GM23338 (cell line): ENCODE measurements at regions not wholly inside any gene's neighbourhood (a gene's known extent, or its start where the extent isn't known, plus 50 kb on each side); places are given as distances from the start of the nearest gene placed in this dataset.

ENCODE experiments used
- ATAC-seq: fragments of 200-7000 bp; cut with Tn5 transposase; 3 replicates; pipeline ENCODE4 v1.9.1; 2020
- DNase-seq: peaks from one replicate; pipeline ENCODE4 v3.0.0-alpha.2; 2015; ENCODE audit warnings: low spot score
- H2AFZ ChIP-seq: fragments of 200-600 bp; sonication (generic); 2 replicates; pipeline ENCODE4 v1.8.0; 2016; ENCODE audit warnings: antibody characterized with exemption, mild to moderate bottlenecking, moderate library complexity
- H3F3A ChIP-seq: fragments of 200-600 bp; sonication (generic); replicated peaks from 2 replicates; pipeline ENCODE4 v1.8.0; 2017; ENCODE audit warnings: antibody characterized with exemption, mixed run types, low read depth
- H3K27ac ChIP-seq: fragments of 200-600 bp; sonication (generic); 2 replicates; pipeline ENCODE4 v1.6.1; 2016; ENCODE audit warnings: low read depth
- H3K27me3 ChIP-seq: fragments of 200-600 bp; sonication (generic); 2 replicates; pipeline ENCODE4 v1.8.0; 2016; ENCODE audit warnings: mild to moderate bottlenecking, mixed run types, moderate library complexity; ENCODE audit not compliant: insufficient read depth
- H3K36me3 ChIP-seq: fragments of 200-600 bp; sonication (generic); 2 replicates; pipeline ENCODE4 v1.8.0; 2016; ENCODE audit warnings: mild to moderate bottlenecking; ENCODE audit not compliant: insufficient read depth
- H3K4me1 ChIP-seq: fragments of 200-600 bp; sonication (generic); 2 replicates; pipeline ENCODE4 v1.8.0; 2016; ENCODE audit warnings: mild to moderate bottlenecking, moderate library complexity; ENCODE audit not compliant: insufficient read depth
- H3K4me2 ChIP-seq: fragments of 200-600 bp; sonication (generic); 2 replicates; pipeline ENCODE4 v1.7.1; 2017; ENCODE audit warnings: mixed run types
- H3K4me3 ChIP-seq: fragments of 200-600 bp; sonication (generic); 2 replicates; pipeline ENCODE4 v1.6.1; 2016; ENCODE audit warnings: mixed run types
- H3K79me2 ChIP-seq: fragments of 200-600 bp; sonication (generic); replicated peaks from 2 replicates; pipeline ENCODE4 v1.8.0; 2017; ENCODE audit warnings: mild to moderate bottlenecking; ENCODE audit not compliant: insufficient read depth
- H3K9me2 ChIP-seq: fragments of 200-600 bp; sonication (generic); 2 replicates; pipeline ENCODE4 v1.8.0; 2017; ENCODE audit not compliant: insufficient read depth
- H4K20me1 ChIP-seq: fragments of 200-600 bp; sonication (generic); replicated peaks from 2 replicates; pipeline ENCODE4 v1.8.0; 2017; ENCODE audit warnings: mild to moderate bottlenecking; ENCODE audit not compliant: insufficient read depth
- H3K27ac Mint-ChIP-seq: 2 replicates; pipeline ENCODE4 v1.8.0; 2020; ENCODE audit warnings: inconsistent platforms, mild to moderate bottlenecking, moderate library complexity, mixed read lengths
- H3K27me3 Mint-ChIP-seq: 3 replicates; pipeline ENCODE4 v1.8.0; 2022; ENCODE audit warnings: low read depth, mild to moderate bottlenecking, moderate library complexity, mixed read lengths, inconsistent platforms; ENCODE audit not compliant: insufficient read depth, poor library complexity
- H3K36me3 Mint-ChIP-seq: 3 replicates; pipeline ENCODE4 v1.8.0; 2021; ENCODE audit warnings: low read depth, mild to moderate bottlenecking, inconsistent platforms, moderate library complexity, mixed read lengths
- H3K4me1 Mint-ChIP-seq: 3 replicates; pipeline ENCODE4 v1.8.0; 2020; ENCODE audit warnings: mild to moderate bottlenecking, inconsistent platforms, mixed read lengths
- H3K4me3 Mint-ChIP-seq: 3 replicates; pipeline ENCODE4 v1.8.0; 2021; ENCODE audit warnings: moderate library complexity, mild to moderate bottlenecking, inconsistent platforms, mixed read lengths
- H3K9me3 Mint-ChIP-seq: 3 replicates; pipeline ENCODE4 v1.8.0; 2020; ENCODE audit warnings: moderate library complexity, mild to moderate bottlenecking, inconsistent platforms, mixed read lengths
- CREB1 ChIP-seq: fragments of 250-450 bp; sonication (Bioruptor Pico); IDR thresholded peaks from 2 replicates; pipeline ENCODE4 v1.5.0; 2020; ENCODE audit warnings: low read depth, mild to moderate bottlenecking, moderate library complexity
- EZH2 ChIP-seq: fragments of 200-600 bp; sonication (generic); IDR thresholded peaks from one replicate; pipeline ENCODE4 v1.8.0; 2017; ENCODE audit warnings: antibody characterized with exemption, mild to moderate bottlenecking, low read depth; ENCODE audit not compliant: unreplicated experiment
- EZH2phosphoT487 ChIP-seq: fragments of 200-600 bp; sonication (generic); IDR thresholded peaks from one replicate; pipeline ENCODE4 v1.8.1; 2018; ENCODE audit warnings: antibody characterized with exemption; ENCODE audit not compliant: unreplicated experiment
- JUNB ChIP-seq: IDR thresholded peaks from one replicate; pipeline ENCODE4 v1.6.1; 2016; ENCODE audit warnings: antibody characterized with exemption; ENCODE audit not compliant: unreplicated experiment
- NANOG ChIP-seq: IDR thresholded peaks from 2 replicates; pipeline ENCODE4 v1.6.1; 2016; ENCODE audit warnings: antibody characterized with exemption, borderline replicate concordance
- STAT1 ChIP-seq: IDR thresholded peaks from one replicate; pipeline ENCODE4 v1.6.1; 2016; ENCODE audit warnings: antibody characterized with exemption; ENCODE audit not compliant: unreplicated experiment
- ZNF114 ChIP-seq: fragments of 250-450 bp; sonication (Bioruptor Pico); IDR thresholded peaks from 2 replicates; pipeline ENCODE4 v1.5.0; 2020; ENCODE audit warnings: mild to moderate bottlenecking, moderate library complexity
- TF ChIP-seq, protein P1 (sequence below): fragments of 250-450 bp; sonication (Bioruptor Pico); IDR thresholded peaks from 2 replicates; pipeline ENCODE4 v1.5.0; 2020; ENCODE audit warnings: mild to moderate bottlenecking, moderate library complexity
- TF ChIP-seq, protein P2 (sequence below), 2 experiments: fragments of 200-600 bp in 1 of 2; sonication (generic) in 1 of 2; conservative IDR thresholded peaks; 2 replicates each; pipeline versions ENCODE4 v1.5.1 to v1.6.1; 2016 to 2017; ENCODE audit warnings: antibody characterized with exemption in 2 of 2, low read depth in 2 of 2, mild to moderate bottlenecking in 2 of 2, moderate library complexity in 1 of 2
- TF ChIP-seq, protein P3 (sequence below): IDR thresholded peaks from 2 replicates; pipeline ENCODE4 v1.6.1; 2016; ENCODE audit warnings: antibody characterized with exemption
- TF ChIP-seq, protein P4 (sequence below): IDR thresholded peaks from one replicate; pipeline ENCODE4 v1.6.1; 2018; ENCODE audit warnings: antibody characterized with exemption; ENCODE audit not compliant: unreplicated experiment

DNA sequence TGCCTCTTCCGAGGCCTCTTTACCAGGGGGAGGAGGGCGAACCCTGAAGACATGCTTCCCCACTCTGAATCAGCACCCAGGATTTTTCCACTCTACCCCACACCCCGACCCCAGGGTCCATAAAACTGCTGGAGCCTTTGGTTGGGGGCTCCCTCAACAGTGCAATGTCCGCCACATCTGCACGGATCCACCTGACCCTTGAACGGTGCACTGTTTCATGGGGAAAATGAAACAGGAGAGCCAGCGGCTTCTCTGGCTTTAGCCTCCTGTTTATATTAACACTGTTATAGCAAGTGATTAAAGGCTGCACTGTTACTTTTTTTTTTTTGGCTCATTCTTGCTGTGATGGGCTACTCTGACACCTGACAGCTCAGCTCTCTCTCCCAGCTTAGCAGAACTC, 124.1 kb upstream of the DLG1 start:
- no peaks in the 10 kb centered on the region for H4K20me1 ChIP-seq
- peak overlapping the region; percentile 56; the same call in 1 of the 2 replicates for H2AFZ ChIP-seq
- H3K36me3 ChIP-seq = no peaks in the 10 kb centered on the region
- DNase-seq = no peak
- no peak for ATAC-seq
- H3K4me1 Mint-ChIP-seq = peaks cover 13% of the 10 kb centered on the region; the same call in 2 of the 3 replicates
- H3K4me2 ChIP-seq = no peak overlapping the region
- H3K27ac Mint-ChIP-seq = no peak overlapping the region
- H3K36me3 Mint-ChIP-seq = no peaks in the 10 kb centered on the region
- H3K79me2 ChIP-seq = no peaks in the 10 kb centered on the region
- no peaks in the 10 kb centered on the region for H3K9me3 Mint-ChIP-seq
- H3K4me3 ChIP-seq = no peak overlapping the region
- H3K4me1 ChIP-seq = peaks cover 4% of the 10 kb centered on the region
- no peak overlapping the region for H3K4me3 Mint-ChIP-seq
- H3K27me3 ChIP-seq = no peaks in the 10 kb centered on the region
- no peaks in the 10 kb centered on the region for H3F3A ChIP-seq
- TF ChIP-seq EZH2phosphoT487 (no peak), JUNB (no peak), EZH2 (no peak), STAT1 (no peak), NANOG (no peak), ZNF114 (CRISPR knock-in tag) (no peak), CREB1 (CRISPR knock-in tag) (no peak)
- TF ChIP-seq, protein P1, sequence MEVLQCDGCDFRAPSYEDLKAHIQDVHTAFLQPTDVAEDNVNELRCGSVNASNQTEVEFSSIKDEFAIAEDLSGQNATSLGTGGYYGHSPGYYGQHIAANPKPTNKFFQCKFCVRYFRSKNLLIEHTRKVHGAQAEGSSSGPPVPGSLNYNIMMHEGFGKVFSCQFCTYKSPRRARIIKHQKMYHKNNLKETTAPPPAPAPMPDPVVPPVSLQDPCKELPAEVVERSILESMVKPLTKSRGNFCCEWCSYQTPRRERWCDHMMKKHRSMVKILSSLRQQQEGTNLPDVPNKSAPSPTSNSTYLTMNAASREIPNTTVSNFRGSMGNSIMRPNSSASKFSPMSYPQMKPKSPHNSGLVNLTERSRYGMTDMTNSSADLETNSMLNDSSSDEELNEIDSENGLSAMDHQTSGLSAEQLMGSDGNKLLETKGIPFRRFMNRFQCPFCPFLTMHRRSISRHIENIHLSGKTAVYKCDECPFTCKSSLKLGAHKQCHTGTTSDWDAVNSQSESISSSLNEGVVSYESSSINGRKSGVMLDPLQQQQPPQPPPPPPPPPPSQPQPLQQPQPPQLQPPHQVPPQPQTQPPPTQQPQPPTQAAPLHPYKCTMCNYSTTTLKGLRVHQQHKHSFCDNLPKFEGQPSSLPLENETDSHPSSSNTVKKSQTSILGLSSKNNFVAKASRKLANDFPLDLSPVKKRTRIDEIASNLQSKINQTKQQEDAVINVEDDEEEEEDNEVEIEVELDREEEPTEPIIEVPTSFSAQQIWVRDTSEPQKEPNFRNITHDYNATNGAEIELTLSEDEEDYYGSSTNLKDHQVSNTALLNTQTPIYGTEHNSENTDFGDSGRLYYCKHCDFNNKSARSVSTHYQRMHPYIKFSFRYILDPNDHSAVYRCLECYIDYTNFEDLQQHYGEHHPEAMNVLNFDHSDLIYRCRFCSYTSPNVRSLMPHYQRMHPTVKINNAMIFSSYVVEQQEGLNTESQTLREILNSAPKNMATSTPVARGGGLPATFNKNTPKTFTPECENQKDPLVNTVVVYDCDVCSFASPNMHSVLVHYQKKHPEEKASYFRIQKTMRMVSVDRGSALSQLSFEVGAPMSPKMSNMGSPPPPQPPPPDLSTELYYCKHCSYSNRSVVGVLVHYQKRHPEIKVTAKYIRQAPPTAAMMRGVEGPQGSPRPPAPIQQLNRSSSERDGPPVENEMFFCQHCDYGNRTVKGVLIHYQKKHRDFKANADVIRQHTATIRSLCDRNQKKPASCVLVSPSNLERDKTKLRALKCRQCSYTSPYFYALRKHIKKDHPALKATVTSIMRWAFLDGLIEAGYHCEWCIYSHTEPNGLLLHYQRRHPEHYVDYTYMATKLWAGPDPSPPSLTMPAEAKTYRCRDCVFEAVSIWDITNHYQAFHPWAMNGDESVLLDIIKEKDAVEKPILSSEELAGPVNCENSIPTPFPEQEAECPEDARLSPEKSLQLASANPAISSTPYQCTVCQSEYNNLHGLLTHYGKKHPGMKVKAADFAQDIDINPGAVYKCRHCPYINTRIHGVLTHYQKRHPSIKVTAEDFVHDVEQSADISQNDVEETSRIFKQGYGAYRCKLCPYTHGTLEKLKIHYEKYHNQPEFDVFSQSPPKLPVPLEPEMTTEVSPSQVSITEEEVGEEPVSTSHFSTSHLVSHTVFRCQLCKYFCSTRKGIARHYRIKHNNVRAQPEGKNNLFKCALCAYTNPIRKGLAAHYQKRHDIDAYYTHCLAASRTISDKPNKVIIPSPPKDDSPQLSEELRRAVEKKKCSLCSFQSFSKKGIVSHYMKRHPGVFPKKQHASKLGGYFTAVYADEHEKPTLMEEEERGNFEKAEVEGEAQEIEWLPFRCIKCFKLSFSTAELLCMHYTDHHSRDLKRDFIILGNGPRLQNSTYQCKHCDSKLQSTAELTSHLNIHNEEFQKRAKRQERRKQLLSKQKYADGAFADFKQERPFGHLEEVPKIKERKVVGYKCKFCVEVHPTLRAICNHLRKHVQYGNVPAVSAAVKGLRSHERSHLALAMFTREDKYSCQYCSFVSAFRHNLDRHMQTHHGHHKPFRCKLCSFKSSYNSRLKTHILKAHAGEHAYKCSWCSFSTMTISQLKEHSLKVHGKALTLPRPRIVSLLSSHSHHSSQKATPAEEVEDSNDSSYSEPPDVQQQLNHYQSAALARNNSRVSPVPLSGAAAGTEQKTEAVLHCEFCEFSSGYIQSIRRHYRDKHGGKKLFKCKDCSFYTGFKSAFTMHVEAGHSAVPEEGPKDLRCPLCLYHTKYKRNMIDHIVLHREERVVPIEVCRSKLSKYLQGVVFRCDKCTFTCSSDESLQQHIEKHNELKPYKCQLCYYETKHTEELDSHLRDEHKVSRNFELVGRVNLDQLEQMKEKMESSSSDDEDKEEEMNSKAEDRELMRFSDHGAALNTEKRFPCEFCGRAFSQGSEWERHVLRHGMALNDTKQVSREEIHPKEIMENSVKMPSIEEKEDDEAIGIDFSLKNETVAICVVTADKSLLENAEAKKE (CRISPR knock-in tag) = no peak
- TF ChIP-seq, protein P2, sequence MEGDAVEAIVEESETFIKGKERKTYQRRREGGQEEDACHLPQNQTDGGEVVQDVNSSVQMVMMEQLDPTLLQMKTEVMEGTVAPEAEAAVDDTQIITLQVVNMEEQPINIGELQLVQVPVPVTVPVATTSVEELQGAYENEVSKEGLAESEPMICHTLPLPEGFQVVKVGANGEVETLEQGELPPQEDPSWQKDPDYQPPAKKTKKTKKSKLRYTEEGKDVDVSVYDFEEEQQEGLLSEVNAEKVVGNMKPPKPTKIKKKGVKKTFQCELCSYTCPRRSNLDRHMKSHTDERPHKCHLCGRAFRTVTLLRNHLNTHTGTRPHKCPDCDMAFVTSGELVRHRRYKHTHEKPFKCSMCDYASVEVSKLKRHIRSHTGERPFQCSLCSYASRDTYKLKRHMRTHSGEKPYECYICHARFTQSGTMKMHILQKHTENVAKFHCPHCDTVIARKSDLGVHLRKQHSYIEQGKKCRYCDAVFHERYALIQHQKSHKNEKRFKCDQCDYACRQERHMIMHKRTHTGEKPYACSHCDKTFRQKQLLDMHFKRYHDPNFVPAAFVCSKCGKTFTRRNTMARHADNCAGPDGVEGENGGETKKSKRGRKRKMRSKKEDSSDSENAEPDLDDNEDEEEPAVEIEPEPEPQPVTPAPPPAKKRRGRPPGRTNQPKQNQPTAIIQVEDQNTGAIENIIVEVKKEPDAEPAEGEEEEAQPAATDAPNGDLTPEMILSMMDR (conservative IDR thresholded peaks at IDR 0.05; ENCODE audit: low read depth in 2 of 2) = no peak
- TF ChIP-seq, protein P3, sequence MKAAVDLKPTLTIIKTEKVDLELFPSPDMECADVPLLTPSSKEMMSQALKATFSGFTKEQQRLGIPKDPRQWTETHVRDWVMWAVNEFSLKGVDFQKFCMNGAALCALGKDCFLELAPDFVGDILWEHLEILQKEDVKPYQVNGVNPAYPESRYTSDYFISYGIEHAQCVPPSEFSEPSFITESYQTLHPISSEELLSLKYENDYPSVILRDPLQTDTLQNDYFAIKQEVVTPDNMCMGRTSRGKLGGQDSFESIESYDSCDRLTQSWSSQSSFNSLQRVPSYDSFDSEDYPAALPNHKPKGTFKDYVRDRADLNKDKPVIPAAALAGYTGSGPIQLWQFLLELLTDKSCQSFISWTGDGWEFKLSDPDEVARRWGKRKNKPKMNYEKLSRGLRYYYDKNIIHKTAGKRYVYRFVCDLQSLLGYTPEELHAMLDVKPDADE = no peak
- TF ChIP-seq, protein P4, sequence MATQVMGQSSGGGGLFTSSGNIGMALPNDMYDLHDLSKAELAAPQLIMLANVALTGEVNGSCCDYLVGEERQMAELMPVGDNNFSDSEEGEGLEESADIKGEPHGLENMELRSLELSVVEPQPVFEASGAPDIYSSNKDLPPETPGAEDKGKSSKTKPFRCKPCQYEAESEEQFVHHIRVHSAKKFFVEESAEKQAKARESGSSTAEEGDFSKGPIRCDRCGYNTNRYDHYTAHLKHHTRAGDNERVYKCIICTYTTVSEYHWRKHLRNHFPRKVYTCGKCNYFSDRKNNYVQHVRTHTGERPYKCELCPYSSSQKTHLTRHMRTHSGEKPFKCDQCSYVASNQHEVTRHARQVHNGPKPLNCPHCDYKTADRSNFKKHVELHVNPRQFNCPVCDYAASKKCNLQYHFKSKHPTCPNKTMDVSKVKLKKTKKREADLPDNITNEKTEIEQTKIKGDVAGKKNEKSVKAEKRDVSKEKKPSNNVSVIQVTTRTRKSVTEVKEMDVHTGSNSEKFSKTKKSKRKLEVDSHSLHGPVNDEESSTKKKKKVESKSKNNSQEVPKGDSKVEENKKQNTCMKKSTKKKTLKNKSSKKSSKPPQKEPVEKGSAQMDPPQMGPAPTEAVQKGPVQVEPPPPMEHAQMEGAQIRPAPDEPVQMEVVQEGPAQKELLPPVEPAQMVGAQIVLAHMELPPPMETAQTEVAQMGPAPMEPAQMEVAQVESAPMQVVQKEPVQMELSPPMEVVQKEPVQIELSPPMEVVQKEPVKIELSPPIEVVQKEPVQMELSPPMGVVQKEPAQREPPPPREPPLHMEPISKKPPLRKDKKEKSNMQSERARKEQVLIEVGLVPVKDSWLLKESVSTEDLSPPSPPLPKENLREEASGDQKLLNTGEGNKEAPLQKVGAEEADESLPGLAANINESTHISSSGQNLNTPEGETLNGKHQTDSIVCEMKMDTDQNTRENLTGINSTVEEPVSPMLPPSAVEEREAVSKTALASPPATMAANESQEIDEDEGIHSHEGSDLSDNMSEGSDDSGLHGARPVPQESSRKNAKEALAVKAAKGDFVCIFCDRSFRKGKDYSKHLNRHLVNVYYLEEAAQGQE = no peak
- H3K9me2 ChIP-seq = no peaks in the 10 kb centered on the region
- peaks cover 3% of the 10 kb centered on the region for H3K27me3 Mint-ChIP-seq
- no peak overlapping the region for H3K27ac ChIP-seq
